GM13976 (cell line): ENCODE measurements at regions not wholly inside any gene's neighbourhood (a gene's known extent, or its start where the extent isn't known, plus 50 kb on each side); places are given as distances from the start of the nearest gene placed in this dataset.

Source experiments
- DNase-seq: peaks from one replicate; pipeline ENCODE4 v3.0.0; 2012; ENCODE audit warnings: low spot score
- in situ Hi-C: fragments of 300-500 bp; cut with MboI; formaldehyde crosslinking; loops from one replicate; pipeline ENCODE4 v1.12.0; 2022; ENCODE audit warnings: low sequenced_read_pairs, mixed read lengths, inconsistent platforms; ENCODE audit not compliant: unreplicated experiment
- TF ChIP-seq, protein P1 (sequence below): IDR thresholded peaks from 2 replicates; pipeline ENCODE4 v1.5.1; 2012; ENCODE audit warnings: borderline replicate concordance, mild to moderate bottlenecking; ENCODE audit not compliant: insufficient read depth; ENCODE audit errors: extremely low read depth, missing control alignments, control extremely low read depth

DNA sequence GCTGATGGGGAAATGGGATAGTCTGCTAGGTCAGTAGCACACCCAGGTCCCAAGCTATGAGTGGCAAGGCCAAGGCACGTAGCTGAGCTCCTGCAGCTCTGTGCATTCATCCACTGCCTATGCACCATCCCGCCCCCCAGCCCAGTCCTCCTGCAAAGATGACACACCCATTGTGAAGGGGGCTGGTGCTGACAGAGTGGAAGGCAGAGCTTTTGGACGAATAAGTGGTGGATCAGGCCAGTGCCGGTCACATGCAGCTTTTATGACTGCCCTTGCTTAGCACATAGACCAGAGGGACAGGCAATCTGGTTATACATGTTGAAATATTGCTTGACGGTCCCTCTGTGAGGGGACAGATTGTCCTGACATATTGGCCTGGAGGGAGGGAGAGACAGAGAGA, 494.3 kb downstream of the PTPRU start:
- DNase-seq = no peak
- in situ Hi-C loops = no loop called here
- TF ChIP-seq, protein P1, sequence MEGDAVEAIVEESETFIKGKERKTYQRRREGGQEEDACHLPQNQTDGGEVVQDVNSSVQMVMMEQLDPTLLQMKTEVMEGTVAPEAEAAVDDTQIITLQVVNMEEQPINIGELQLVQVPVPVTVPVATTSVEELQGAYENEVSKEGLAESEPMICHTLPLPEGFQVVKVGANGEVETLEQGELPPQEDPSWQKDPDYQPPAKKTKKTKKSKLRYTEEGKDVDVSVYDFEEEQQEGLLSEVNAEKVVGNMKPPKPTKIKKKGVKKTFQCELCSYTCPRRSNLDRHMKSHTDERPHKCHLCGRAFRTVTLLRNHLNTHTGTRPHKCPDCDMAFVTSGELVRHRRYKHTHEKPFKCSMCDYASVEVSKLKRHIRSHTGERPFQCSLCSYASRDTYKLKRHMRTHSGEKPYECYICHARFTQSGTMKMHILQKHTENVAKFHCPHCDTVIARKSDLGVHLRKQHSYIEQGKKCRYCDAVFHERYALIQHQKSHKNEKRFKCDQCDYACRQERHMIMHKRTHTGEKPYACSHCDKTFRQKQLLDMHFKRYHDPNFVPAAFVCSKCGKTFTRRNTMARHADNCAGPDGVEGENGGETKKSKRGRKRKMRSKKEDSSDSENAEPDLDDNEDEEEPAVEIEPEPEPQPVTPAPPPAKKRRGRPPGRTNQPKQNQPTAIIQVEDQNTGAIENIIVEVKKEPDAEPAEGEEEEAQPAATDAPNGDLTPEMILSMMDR = no peak

DNA sequence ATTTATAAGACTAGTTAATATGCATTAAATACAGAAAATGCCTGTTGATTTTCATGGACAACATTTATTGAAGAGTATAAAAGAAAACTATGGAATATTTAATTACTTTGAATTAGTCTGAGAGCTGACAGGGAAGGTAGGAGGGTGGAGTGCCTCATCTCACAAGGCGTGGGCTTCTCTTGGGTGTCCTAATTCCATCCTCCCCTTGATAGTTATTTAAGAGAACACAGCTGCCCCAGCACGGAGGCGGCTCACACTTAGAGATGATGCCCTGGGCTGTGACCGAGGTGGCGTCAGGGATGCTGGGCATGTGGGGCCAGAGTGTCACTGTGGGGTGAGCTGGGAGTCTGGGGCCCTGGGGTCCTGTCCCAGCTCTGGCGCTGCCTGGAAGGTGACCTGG, 493.0 kb downstream of the PTPRU start:
- in situ Hi-C loops = no loop called here
- no peak for DNase-seq
- TF ChIP-seq, protein P1 = no peak

DNA sequence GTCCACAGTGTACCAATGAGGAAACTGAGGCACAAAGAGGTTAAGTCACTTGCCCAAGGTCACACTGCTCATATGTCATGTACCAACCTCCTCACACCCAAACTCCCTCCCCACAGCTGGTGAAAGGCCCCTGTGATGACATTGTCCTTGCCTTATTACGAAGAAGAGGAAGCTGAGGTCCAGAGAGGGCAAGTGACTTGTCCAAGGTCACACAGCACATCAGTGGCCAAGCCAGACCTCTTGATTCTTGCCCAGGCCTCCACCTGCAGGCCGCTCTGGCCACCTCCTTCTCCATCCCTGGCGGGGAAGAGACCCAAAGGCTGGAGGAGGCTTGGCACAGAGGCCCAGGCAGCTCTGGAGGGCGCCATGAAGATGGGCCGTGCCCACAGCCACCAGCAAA, 492.4 kb downstream of the PTPRU start:
- TF ChIP-seq, protein P1 = no peak
- in situ Hi-C loops = no loop called here
- no peak for DNase-seq

DNA sequence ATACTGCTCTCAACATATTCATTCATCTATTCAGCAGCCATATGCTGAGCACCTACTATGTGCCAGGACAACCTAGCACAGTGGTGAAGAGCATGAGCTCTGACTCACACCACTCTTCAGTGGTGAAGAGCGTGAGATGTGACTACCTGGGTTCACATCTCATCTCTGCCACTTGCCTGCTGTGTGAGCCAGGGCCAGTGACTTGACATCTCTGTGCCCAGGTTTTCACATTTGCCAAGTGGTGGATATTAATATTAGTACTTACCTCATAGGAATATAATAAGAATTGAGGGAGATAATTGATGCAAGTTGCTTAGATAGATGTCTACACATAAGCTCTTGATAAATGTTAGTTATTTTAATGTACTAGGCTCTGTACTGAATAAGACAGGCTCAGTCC, 488.9 kb downstream of the PTPRU start:
- in situ Hi-C loops = no loop called here
- DNase-seq = no peak
- TF ChIP-seq, protein P1 = no peak

DNA sequence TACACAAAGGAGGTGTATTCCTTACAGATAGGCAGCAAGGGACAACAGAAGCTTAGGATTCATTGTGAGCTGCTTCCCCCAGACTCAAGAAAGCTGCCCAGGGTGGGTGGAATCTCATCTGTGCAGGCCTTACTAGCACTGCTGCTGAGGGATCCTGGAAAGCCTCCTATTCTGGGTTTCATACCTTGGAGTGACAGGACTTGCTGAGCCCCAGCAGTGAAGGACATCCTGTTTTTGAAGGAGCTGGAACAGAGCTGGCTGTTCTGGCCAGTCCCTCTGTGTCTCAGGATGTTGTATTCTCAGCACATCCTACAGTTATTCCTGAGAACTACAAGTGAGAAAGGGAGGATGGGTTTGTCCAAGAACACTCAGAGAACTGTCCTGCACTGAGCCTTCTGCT, 486.3 kb downstream of the PTPRU start:
- DNase-seq = no peak
- TF ChIP-seq, protein P1 = no peak
- in situ Hi-C loops = no loop called here

DNA sequence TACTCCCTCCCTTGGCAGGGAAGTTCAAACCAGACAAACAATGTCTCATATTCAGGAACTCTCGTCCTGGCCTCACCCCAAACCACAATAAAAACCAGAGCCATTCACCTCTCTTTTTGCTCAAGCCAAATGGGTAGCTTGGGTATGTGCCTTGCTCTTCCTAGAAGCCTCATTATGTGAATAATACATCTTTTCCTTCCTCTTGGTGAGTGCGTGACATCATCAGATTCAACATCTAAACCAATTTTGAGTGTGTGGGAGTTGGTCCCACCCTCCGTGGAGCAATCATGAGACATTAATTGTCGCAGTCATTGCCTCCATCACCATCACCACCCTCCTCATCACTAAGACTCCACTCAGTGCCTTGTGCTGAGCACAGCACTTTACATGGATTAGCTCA, 482.9 kb downstream of the PTPRU start:
- in situ Hi-C loops = no loop called here
- no peak for DNase-seq
- TF ChIP-seq, protein P1 = no peak

DNA sequence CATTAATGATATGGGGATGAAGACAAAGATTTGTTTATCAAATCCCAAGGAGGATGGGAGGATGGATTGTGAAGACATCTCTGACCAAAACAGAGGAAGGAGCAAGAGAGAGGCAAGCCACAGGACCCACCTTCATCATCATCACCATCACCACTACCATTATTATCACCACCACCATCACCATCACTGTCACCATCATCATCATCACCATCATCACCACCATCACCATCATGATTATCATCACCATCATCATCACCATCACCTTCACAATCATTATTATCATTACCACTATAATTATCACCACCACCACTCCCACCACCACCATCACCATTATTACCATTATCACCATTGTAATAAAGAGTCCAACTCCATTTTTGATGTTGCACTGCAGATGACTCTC, 482.5 kb downstream of the PTPRU start:
- no peak for DNase-seq
- in situ Hi-C loops = no loop called here
- TF ChIP-seq, protein P1 = no peak
